Erythroblast (primary cell): ENCODE measurements at regions not wholly inside any gene's neighbourhood (a gene's known extent, or its start where the extent isn't known, plus 50 kb on each side); places are given as distances from the start of the nearest gene placed in this dataset.

ENCODE experiments used
- GATA1 ChIP-seq: IDR thresholded peaks from 2 replicates; pipeline ENCODE4 v1.6.1; 2011; ENCODE audit warnings: low read depth, mild to moderate bottlenecking, control low read depth, low read length, moderate library complexity
- POLR2A ChIP-seq: IDR thresholded peaks from 2 replicates; pipeline ENCODE4 v1.6.1; 2011; ENCODE audit warnings: mild to moderate bottlenecking, low read length

- TF ChIP-seq POLR2A (no peak), GATA1 (no peak)
Measured at GRCh38 chr1:19547814-19548213, 62.5 kb upstream of the CAPZB start.
